HG03066 (cell line): ENCODE measurements at regions not wholly inside any gene's neighbourhood (a gene's known extent, or its start where the extent isn't known, plus 50 kb on each side); places are given as distances from the start of the nearest gene placed in this dataset.

Experiments used
- ATAC-seq: cut with Tn5 transposase; IDR thresholded peaks from one replicate; pipeline ENCODE4 v1.9.1; 2021; ENCODE audit warnings: low read depth; ENCODE audit not compliant: unreplicated experiment

GRCh38 chr5:88489364-88489763 lies 220.7 kb upstream of the TMEM161B start:
- no peak for ATAC-seq

- ATAC-seq, result no peak
These were observed 219.9 kb upstream of the TMEM161B start for GRCh38 chr5:88488561-88488960.

- no peak for ATAC-seq
These were observed 219.5 kb upstream of the TMEM161B start for GRCh38 chr5:88488130-88488529.

- no peak for ATAC-seq
These were observed 218.4 kb upstream of the TMEM161B start for GRCh38 chr5:88487066-88487465.

- ATAC-seq, result no peak
These were observed 217.8 kb upstream of the TMEM161B start for GRCh38 chr5:88486431-88486830.

- ATAC-seq, result no peak
These were observed 216.9 kb upstream of the TMEM161B start for GRCh38 chr5:88485531-88485930.

- ATAC-seq, result no peak
These were observed 215.5 kb upstream of the TMEM161B start for GRCh38 chr5:88483964-88484672.

GRCh38 chr5:88480801-88481499 lies 212.3 kb upstream of the TMEM161B start:
- ATAC-seq, result no peak

- no peak for ATAC-seq
These were observed 211.6 kb upstream of the TMEM161B start for GRCh38 chr5:88480245-88480644.

GRCh38 chr5:88474574-88474973 lies 205.9 kb upstream of the TMEM161B start:
- ATAC-seq, result no peak

- ATAC-seq, result no peak
These were observed 202.1 kb upstream of the TMEM161B start for GRCh38 chr5:88470745-88471144.

GRCh38 chr5:88459971-88460370 lies 191.3 kb upstream of the TMEM161B start:
- no peak for ATAC-seq

GRCh38 chr5:88452820-88453219 lies 184.2 kb upstream of the TMEM161B start:
- ATAC-seq, result no peak

GRCh38 chr5:88450239-88450638 lies 181.6 kb upstream of the TMEM161B start:
- no peak for ATAC-seq

- ATAC-seq, result no peak
These were observed 169.4 kb upstream of the TMEM161B start for GRCh38 chr5:88438006-88438405.

GRCh38 chr5:88436290-88436689 lies 167.6 kb upstream of the TMEM161B start:
- no peak for ATAC-seq

- ATAC-seq, result no peak
These were observed 160.0 kb upstream of the TMEM161B start for GRCh38 chr5:88428633-88429032.

- ATAC-seq, result no peak
These were observed 157.8 kb upstream of the TMEM161B start for GRCh38 chr5:88426441-88426840.

GRCh38 chr5:88425124-88425523 lies 156.5 kb upstream of the TMEM161B start:
- ATAC-seq, result no peak

- ATAC-seq, result no peak
These were observed 151.3 kb upstream of the TMEM161B start for GRCh38 chr5:88419931-88420330.

GRCh38 chr5:88407341-88407740 lies 138.7 kb upstream of the TMEM161B start:
- no peak for ATAC-seq

GRCh38 chr5:88405783-88406182 lies 137.1 kb upstream of the TMEM161B start:
- ATAC-seq, result no peak
